ENCODE measurements at regions not wholly inside any gene's neighbourhood (a gene's known extent, or its start where the extent isn't known, plus 50 kb on each side); places are given as distances from the start of the nearest gene placed in this dataset.

DNA sequence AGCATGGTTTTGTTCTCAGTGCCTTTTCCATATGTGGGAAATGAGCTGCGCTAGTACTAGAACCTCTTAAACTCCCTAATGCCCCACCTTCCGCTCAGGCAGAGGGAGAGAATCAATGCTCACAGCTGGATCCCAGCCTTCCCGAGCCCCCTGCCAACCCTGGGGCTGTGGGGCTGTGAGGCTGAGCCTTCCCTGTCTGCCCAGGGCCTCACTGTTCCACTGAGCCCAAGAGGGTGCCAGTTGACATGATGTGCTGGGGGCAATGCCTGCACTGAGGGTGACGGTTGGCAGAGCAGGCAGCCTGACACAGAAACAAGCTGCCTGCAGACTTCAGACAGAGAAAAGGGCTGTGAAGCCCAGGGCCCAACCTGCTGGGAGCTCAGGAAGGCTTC lies 602.4 kb upstream of the RAB6C start:
- no peak for TF ChIP-seq POLR2AphosphoS5 (IDR thresholded peaks at IDR 0.05)
- TF ChIP-seq, protein P1, sequence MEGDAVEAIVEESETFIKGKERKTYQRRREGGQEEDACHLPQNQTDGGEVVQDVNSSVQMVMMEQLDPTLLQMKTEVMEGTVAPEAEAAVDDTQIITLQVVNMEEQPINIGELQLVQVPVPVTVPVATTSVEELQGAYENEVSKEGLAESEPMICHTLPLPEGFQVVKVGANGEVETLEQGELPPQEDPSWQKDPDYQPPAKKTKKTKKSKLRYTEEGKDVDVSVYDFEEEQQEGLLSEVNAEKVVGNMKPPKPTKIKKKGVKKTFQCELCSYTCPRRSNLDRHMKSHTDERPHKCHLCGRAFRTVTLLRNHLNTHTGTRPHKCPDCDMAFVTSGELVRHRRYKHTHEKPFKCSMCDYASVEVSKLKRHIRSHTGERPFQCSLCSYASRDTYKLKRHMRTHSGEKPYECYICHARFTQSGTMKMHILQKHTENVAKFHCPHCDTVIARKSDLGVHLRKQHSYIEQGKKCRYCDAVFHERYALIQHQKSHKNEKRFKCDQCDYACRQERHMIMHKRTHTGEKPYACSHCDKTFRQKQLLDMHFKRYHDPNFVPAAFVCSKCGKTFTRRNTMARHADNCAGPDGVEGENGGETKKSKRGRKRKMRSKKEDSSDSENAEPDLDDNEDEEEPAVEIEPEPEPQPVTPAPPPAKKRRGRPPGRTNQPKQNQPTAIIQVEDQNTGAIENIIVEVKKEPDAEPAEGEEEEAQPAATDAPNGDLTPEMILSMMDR (IDR thresholded peaks at IDR 0.05): no peak

Data from prostate gland (tissue), 2 donors.